ENCODE measurements at regions not wholly inside any gene's neighbourhood (a gene's known extent, or its start where the extent isn't known, plus 50 kb on each side); places are given as distances from the start of the nearest gene placed in this dataset.

- DNase-seq = no peak
These were observed 191.9 kb upstream of the FN1 start for GRCh38 chr2:215627771-215628170.

- DNase-seq = no peak
These were observed 191.0 kb upstream of the FN1 start for GRCh38 chr2:215626812-215627281.

GRCh38 chr2:215626063-215626462, 190.2 kb upstream of the FN1 start:
- DNase-seq = no peak

DNA sequence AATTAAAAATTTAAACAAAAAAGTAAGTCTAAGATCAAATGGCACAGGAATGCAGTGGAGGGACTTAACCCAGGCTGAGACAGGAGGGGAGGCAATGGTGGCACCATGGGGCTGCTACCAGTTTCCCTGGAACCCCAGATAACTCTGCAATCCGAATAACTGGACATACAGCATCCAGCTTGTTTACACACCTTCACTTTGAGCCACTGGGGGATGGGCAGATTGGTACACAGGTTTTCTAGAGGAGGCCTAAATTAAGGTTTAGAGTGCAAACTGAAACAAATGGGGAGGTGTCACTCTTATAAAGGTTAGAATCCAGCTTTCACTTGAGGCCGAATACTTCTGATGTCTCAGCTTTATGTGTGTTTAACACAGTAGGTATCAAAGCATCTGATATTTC, 189.3 kb upstream of the FN1 start:
- no peak for DNase-seq

- DNase-seq = no peak
These were observed 188.6 kb upstream of the FN1 start for GRCh38 chr2:215624423-215624829.

GRCh38 chr2:215622837-215623236, 187.0 kb upstream of the FN1 start:
- no peak for DNase-seq

DNA sequence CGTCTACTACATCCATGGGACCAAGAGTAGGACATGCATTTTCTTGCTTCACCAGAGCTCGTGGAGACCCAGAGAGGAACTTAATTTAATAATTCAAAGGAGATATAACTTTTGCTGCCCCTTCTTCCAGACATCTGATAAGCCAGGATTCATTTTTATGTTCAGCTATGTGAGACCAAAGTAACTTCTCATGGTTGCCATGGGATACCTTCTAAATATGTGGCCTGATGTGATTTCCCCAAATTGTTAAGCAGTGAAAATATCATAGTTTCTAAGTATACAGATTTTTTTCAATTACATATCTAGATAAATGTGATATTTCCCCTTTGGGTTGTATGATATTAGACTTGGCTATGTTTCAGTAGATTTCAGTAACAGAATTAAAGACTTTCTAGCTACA, 185.5 kb upstream of the FN1 start:
- DNase-seq = no peak

DNA sequence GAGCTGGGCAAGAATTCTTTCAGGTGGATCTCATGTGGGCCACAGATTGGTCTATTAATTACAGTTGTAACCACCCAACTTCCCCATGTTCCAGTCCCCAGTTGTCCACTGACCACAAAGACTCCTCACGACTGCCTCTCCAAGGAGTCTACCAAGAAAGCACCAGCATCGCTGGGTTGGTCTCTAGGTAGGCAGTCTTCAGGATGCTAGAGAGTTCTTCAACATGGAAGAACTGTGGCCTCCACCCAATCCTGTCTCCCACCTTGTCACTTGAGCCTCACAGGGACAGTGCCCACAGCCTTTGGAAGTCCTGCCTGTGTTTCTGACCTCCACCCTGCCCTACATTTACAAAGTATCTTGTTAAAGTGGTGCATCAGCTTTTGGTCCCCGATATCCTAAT, 184.7 kb upstream of the FN1 start:
- no peak for DNase-seq

GRCh38 chr2:215619989-215620388, 184.1 kb upstream of the FN1 start:
- DNase-seq = no peak

- peak in 15 of 56 donors; percentile 1 to 45 (median 4) for DNase-seq
These were observed 183.4 kb upstream of the FN1 start for GRCh38 chr2:215619022-215619958.

GRCh38 chr2:215618145-215618544, 182.3 kb upstream of the FN1 start:
- DNase-seq = no peak

DNA sequence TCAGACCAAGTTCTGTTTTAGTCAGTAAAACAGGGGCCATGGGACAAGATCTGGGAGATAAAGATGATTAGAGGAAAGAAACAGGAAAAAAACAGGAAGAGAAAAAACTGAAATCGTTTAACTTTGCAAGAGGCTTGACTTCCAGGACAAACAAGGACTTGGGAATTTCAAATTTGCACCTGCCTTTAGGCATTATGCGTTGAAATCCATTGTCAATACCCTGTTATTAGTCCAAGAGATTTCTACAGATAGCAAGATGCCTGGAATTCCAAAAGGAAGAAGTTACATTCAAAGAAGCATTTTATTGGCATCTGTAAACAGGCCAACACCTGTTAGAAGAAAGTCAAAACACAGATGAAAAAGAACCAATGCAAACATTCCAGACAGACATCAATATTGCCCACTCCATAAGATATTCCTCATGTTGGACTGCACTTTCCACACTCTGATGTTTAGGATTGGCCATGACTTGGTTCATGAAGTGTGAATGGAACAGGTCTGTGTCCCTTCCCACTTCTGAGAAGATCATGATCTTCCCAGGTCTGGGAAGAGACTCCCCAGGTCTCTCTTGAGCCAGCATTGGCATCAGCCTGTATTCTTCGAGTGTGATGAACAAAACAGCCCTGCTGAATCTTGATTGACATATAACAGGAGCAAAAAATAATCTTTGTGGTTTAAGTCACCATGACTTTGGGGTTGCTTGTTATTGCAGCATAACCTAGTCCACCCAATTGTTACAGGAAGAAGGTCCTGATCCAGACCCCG, 181.4 kb upstream of the FN1 start:
- DNase-seq = no peak

- no peak for DNase-seq
These were observed 179.9 kb upstream of the FN1 start for GRCh38 chr2:215615803-215616174.

- DNase-seq = no peak
These were observed 179.4 kb upstream of the FN1 start for GRCh38 chr2:215615067-215615802.

DNA sequence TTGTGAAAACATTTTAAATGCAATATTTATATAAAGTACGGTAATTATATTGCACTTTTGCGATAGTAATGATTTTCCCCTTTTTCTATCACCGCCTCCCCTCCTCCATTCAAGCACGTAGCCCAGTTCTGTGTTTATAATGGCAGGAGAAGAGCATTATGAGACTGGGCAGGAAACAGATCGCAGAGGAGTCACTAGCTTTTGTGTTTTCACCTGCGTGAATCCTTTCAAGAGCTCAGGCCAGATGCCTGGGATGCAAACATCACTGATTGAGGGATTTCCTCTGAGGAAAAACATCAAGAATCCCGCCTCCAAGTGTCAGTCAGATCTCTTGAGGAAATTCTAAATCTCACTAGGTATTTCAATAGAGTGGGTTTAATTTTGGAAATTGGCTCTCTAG, 178.4 kb upstream of the FN1 start:
- DNase-seq = no peak

- no peak for DNase-seq
These were observed 178.0 kb upstream of the FN1 start for GRCh38 chr2:215613888-215614287.

GRCh38 chr2:215613280-215613679, 177.4 kb upstream of the FN1 start:
- no peak for DNase-seq

GRCh38 chr2:215612786-215613185, 176.9 kb upstream of the FN1 start:
- DNase-seq = no peak

DNA sequence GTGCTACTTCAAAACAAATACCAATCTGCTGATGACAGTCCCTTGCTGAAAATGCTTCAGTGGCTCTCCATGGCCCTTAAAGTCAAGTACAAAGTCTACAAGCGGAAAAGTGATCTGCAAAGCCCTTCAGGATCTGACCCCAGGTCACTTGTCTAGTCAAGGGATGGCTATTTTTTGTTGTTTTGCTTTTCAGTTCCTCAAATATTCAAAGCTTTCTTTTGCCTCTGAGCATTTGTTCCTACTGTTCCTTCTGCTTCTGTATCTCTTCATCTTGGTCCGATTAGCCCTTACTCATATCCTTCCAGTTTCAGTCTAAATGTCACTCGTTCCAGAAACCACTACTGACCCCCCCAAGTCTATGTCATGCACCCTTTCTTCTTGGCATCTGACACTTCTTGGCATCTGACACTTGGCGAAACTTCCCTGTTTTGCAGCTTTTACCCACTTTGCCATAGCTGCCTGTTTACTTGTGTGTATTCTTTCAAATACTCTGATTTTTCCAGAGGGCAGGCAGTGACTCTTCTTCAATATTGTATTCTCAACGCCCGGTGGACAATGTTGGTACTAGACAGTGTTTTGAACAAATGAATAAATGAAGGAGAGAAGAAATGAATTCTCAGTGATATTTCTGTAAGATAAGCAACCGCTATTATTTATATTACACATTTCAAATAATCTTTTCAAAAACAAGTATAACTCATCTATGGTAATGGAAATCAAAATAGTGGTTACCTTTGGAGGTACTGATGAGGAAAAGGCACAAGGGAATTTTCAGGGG, 175.9 kb upstream of the FN1 start:
- DNase-seq = no peak

- DNase-seq = no peak
These were observed 173.5 kb upstream of the FN1 start for GRCh38 chr2:215609089-215610032.

All from nucleus accumbens (tissue), 56 donors.